Prostate gland (tissue), 2 donors: ENCODE measurements at regions not wholly inside any gene's neighbourhood (a gene's known extent, or its start where the extent isn't known, plus 50 kb on each side); places are given as distances from the start of the nearest gene placed in this dataset.

Experiments used
- POLR2AphosphoS5 ChIP-seq: sonication (generic); formaldehyde crosslinking; IDR thresholded peaks from one replicate; pipeline ENCODE4 v1.6.1; 2017; ENCODE audit warnings: antibody characterized with exemption
- TF ChIP-seq, protein P1 (sequence below), 4 experiments: fragments of 200-600 bp in 2 of 4; fragments of 450-650 bp in 2 of 4; sonication (generic) in 2 of 4; IDR thresholded peaks; 1 replicate in 3 of 4; 2 replicates in 1 of 4; pipeline ENCODE4 v1.5.1; 2016 to 2019; ENCODE audit warnings: antibody characterized with exemption in 4 of 4, mild to moderate bottlenecking in 2 of 4, moderate library complexity in 2 of 4

DNA sequence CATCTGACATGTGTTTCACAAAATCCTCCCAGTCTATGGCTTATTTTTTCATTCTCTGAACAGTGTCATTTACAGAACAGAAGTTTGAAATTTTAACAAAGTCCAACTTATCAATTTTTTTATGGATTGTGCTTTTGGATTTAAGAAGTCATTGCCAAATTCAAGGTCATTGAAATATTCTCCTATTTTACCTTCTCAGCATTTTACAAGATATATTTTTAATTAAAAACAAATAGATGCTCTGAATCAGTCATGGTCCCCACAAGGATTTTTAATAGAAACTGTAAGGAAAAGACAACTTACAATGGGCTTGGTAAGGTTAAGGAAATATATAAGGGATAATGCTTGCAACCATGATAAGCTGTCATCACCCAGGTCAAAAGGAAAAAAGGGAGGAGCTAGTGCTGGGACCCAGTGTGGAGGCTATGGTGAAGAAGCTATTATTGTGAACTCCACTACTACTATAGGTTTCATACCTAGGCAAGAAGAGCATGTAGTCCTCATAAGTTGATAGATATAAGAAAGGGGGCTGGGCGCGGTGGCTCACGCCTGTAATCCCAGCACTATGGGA, 144.5 kb upstream of the KCNJ15 start:
- TF ChIP-seq, protein P1, sequence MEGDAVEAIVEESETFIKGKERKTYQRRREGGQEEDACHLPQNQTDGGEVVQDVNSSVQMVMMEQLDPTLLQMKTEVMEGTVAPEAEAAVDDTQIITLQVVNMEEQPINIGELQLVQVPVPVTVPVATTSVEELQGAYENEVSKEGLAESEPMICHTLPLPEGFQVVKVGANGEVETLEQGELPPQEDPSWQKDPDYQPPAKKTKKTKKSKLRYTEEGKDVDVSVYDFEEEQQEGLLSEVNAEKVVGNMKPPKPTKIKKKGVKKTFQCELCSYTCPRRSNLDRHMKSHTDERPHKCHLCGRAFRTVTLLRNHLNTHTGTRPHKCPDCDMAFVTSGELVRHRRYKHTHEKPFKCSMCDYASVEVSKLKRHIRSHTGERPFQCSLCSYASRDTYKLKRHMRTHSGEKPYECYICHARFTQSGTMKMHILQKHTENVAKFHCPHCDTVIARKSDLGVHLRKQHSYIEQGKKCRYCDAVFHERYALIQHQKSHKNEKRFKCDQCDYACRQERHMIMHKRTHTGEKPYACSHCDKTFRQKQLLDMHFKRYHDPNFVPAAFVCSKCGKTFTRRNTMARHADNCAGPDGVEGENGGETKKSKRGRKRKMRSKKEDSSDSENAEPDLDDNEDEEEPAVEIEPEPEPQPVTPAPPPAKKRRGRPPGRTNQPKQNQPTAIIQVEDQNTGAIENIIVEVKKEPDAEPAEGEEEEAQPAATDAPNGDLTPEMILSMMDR (IDR thresholded peaks at IDR 0.05), result no peak
- TF ChIP-seq POLR2AphosphoS5, result no peak
